Activated CD4-positive, alpha-beta T cell treated with anti-CD3 and anti-CD28 coated beads, Interleukin-2, amount 50 U/mL, for 16 hours (primary cell): ENCODE measurements at regions not wholly inside any gene's neighbourhood (a gene's known extent, or its start where the extent isn't known, plus 50 kb on each side); places are given as distances from the start of the nearest gene placed in this dataset.
"Not testable (repeated sequence)": the region's sequence is repeated elsewhere in the genome, so short reads cannot be mapped to it uniquely, and the experiment has no call there.

ENCODE experiments used
- DNase-seq: peaks from one replicate; pipeline ENCODE4 v3.0.0-alpha.2; 2020

- not testable (repeated sequence) for DNase-seq
Observed at GRCh38 chrX:140633105-140633504, 76.5 kb upstream of the LINC00632 start.

GRCh38 chrX:140608111-140608510, 101.4 kb upstream of the LINC00632 start:
- DNase-seq: no peak

GRCh38 chrX:140602140-140602539, 97.3 kb upstream of the SOX3 start:
- DNase-seq: no peak

- no peak for DNase-seq
Observed at GRCh38 chrX:140599851-140600250, 95.0 kb upstream of the SOX3 start.

GRCh38 chrX:140589657-140590056, 84.8 kb upstream of the SOX3 start:
- no peak for DNase-seq

- DNase-seq: no peak
Observed at GRCh38 chrX:140586951-140587350, 82.1 kb upstream of the SOX3 start.

GRCh38 chrX:140580478-140580877, 75.6 kb upstream of the SOX3 start:
- no peak for DNase-seq

- peak; percentile 46 for DNase-seq
Observed at GRCh38 chrX:140572724-140573123, 67.9 kb upstream of the SOX3 start.

GRCh38 chrX:140563893-140564292, 59.0 kb upstream of the SOX3 start:
- DNase-seq: no peak
